Type B pancreatic cell (in vitro differentiated cells): ENCODE measurements at regions not wholly inside any gene's neighbourhood (a gene's known extent, or its start where the extent isn't known, plus 50 kb on each side); places are given as distances from the start of the nearest gene placed in this dataset.

Experiments
- DNase-seq: peaks from one replicate; pipeline ENCODE4 v3.0.0; 2021; ENCODE audit warnings: mixed read lengths; ENCODE audit not compliant: unreplicated experiment; ENCODE audit errors: extremely low spot score
- H3K27ac Mint-ChIP-seq: 2 replicates; pipeline ENCODE4 v1.8.0; 2021; ENCODE audit warnings: mild to moderate bottlenecking, mixed read lengths
- H3K27me3 Mint-ChIP-seq: 2 replicates; pipeline ENCODE4 v1.8.0; 2021; ENCODE audit warnings: mixed read lengths
- H3K36me3 Mint-ChIP-seq: 2 replicates; pipeline ENCODE4 v1.8.0; 2021; ENCODE audit warnings: mixed read lengths
- H3K4me1 Mint-ChIP-seq: one replicate; pipeline ENCODE4 v1.8.0; 2021; ENCODE audit warnings: mixed read lengths; ENCODE audit not compliant: unreplicated experiment
- H3K4me3 Mint-ChIP-seq: 2 replicates; pipeline ENCODE4 v1.8.0; 2021; ENCODE audit warnings: mild to moderate bottlenecking, mixed read lengths
- H3K9me3 Mint-ChIP-seq: 2 replicates; pipeline ENCODE4 v1.8.0; 2021; ENCODE audit warnings: mixed read lengths
- CTCF ChIP-seq: fragments of 200-600 bp; sonication (generic); conservative IDR thresholded peaks from 2 replicates; pipeline ENCODE4 v1.5.0; 2021; ENCODE audit warnings: antibody characterized with exemption, mild to moderate bottlenecking

- DNase-seq = no peak
- Mint-ChIP-seq H3K9me3 (peaks cover 4% of the 10 kb centered on the region), H3K27ac (no peak overlapping the region)
Observed at GRCh38 chr18:40109252-40110049, 1845.6 kb upstream of the PIK3C3 start.

GRCh38 chr18:40108596-40108995, 1846.4 kb upstream of the PIK3C3 start:
- no peak for TF ChIP-seq CTCF
- no peaks in the 10 kb centered on the region for H3K36me3 Mint-ChIP-seq
- H3K4me1 Mint-ChIP-seq = peaks cover 26% of the 10 kb centered on the region
- no peak overlapping the region for H3K4me3 Mint-ChIP-seq
- no peak for DNase-seq
- H3K9me3 Mint-ChIP-seq = peaks cover 4% of the 10 kb centered on the region
- H3K27me3 Mint-ChIP-seq = no peaks in the 10 kb centered on the region
- no peak overlapping the region for H3K27ac Mint-ChIP-seq

More at GRCh38 chr18:40109252-40110049, 1845.6 kb upstream of the PIK3C3 start:
- TF ChIP-seq CTCF = no peak
- peak overlapping the region; percentile 50 for H3K4me3 Mint-ChIP-seq
- peaks cover 26% of the 10 kb centered on the region for H3K4me1 Mint-ChIP-seq
- no peaks in the 10 kb centered on the region for H3K27me3 Mint-ChIP-seq
- no peaks in the 10 kb centered on the region for H3K36me3 Mint-ChIP-seq

- H3K9me3 Mint-ChIP-seq = no peaks in the 10 kb centered on the region
Observed at GRCh38 chr18:40102903-40103302, 1852.1 kb upstream of the PIK3C3 start.

GRCh38 chr18:40099641-40100040, 1855.4 kb upstream of the PIK3C3 start:
- H3K27me3 Mint-ChIP-seq = no peaks in the 10 kb centered on the region
- TF ChIP-seq CTCF = no peak
- H3K27ac Mint-ChIP-seq = no peak overlapping the region

More at GRCh38 chr18:40102903-40103302, 1852.1 kb upstream of the PIK3C3 start:
- H3K27me3 Mint-ChIP-seq = no peaks in the 10 kb centered on the region
- peaks cover 8% of the 10 kb centered on the region for H3K4me1 Mint-ChIP-seq
- H3K27ac Mint-ChIP-seq = no peak overlapping the region
- no peak for TF ChIP-seq CTCF
- H3K4me3 Mint-ChIP-seq = no peak overlapping the region
- DNase-seq = no peak
- H3K36me3 Mint-ChIP-seq = no peaks in the 10 kb centered on the region

GRCh38 chr18:40096675-40097074, 1858.4 kb upstream of the PIK3C3 start:
- DNase-seq = no peak
- Mint-ChIP-seq H3K27me3 (peaks cover 4% of the 10 kb centered on the region), H3K27ac (no peak overlapping the region), H3K36me3 (no peaks in the 10 kb centered on the region), H3K9me3 (no peaks in the 10 kb centered on the region), H3K4me1 (peaks cover 4% of the 10 kb centered on the region), H3K4me3 (no peak overlapping the region)
- no peak for TF ChIP-seq CTCF

More at GRCh38 chr18:40099641-40100040, 1855.4 kb upstream of the PIK3C3 start:
- H3K9me3 Mint-ChIP-seq = no peaks in the 10 kb centered on the region
- H3K36me3 Mint-ChIP-seq = no peaks in the 10 kb centered on the region
- H3K4me1 Mint-ChIP-seq = peaks cover 4% of the 10 kb centered on the region
- no peak overlapping the region for H3K4me3 Mint-ChIP-seq
- no peak for DNase-seq
